SIG-M5 (cell line): ENCODE measurements at regions not wholly inside any gene's neighbourhood (a gene's known extent, or its start where the extent isn't known, plus 50 kb on each side); places are given as distances from the start of the nearest gene placed in this dataset.

ENCODE experiments used
- DNase-seq: peaks from one replicate; lab custom pipeline; 2025; lab: John Stamatoyannopoulos, UW

- DNase-seq: no peak
Observed at GRCh38 chr2:41853427-41854191, 194.2 kb upstream of the PKDCC start.

DNA sequence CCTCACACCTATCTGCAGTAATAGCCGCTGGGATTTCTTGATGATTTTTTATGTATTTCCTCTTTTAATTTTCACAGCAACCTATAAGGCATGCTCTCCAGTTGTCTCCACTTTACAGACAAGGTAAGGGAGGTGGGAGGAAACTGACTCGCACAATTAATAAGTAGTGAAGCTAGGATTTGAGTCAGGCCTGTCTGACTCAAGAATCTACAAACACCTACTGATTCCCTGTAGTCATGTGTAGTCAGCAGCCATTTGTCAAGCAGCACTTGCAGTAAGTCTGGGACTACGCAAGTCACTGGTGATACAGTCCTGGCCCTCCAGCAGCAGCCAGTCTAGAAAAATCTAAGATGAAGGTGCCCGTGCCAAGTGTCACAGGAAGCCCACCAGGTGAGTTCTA lies 193.6 kb upstream of the PKDCC start:
- DNase-seq: no peak

DNA sequence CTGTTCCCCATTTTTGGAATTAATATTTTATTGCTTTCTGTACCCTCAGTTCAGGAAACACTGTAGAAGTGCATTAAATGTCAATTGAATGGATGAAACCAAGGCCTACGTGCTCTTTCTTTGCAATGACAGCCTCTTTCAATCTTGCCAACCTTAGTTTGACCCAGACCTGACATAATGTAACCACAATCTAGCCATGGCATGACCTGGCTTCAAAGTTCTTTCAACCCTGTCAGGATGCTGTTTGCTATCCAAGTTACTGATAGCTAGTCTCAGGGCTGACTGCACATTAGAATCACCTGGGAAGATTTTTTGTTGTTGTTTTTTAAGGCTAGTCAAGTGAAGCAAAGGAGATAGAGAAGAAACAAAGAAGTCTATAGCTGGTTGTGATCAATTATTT lies 190.9 kb upstream of the PKDCC start:
- no peak for DNase-seq

DNA sequence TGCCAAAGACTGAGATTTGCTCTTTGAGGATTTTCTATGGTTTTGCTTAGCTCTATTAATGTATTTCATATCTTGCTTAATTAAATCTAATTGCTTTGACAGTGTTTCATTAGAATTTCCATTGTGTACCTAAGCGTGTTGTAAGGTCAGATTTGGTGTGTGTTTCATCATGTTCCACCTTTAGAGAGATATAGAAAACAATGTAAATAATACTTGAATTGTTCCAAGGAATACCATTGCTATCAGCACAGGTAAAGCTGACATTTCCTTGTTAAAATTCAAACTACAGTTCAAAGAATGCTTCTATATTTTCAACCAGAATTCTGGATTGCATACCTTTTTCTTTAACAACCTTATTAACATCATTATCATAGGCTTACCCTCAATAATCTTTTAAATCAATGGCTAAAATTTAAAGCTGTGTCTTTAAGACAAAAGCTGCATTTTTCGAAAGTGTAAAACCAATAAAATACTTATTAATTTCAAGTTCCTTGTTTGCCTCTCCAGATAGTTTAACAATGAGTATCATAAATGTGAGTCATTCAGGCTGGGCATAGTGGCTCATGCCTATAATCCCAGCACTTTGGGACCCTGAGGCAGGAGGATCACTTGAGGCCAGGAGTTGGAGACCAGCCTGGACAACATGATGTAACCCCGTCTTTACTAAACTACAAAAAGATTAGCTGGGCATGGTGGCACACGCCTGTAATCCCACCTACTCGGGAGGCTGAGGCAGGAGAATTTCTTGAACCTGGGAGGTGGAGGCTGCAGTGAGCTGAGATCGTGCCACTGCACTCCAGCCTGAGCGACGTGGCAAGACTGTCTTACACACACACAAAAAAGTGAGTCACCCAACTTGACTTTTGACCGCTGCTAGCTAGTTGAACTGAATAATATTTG lies 188.0 kb upstream of the PKDCC start:
- DNase-seq: no peak

- no peak for DNase-seq
Observed at GRCh38 chr2:41863062-41863461, 184.8 kb upstream of the PKDCC start.

GRCh38 chr2:41865263-41865662 lies 182.6 kb upstream of the PKDCC start:
- DNase-seq: no peak

DNA sequence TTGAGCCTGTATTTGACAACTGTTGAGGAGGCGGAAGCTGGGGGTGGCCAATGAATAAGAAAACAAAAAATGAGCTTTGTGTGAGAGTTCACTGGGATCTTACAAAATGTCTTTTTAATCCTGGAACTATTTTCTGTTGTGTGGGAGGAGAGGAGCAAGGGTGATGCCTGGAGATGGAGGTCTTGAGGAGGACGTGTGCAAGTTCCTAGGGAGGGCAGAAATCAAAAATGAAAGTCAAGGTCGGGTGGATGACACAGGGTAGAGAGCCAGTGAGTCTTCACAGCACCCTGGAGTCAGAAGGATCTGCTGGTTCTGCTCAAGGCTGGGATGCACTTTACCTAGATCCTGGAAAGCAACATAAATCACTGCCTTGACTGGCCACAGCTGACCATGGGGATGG lies 180.3 kb upstream of the PKDCC start:
- DNase-seq: no peak

DNA sequence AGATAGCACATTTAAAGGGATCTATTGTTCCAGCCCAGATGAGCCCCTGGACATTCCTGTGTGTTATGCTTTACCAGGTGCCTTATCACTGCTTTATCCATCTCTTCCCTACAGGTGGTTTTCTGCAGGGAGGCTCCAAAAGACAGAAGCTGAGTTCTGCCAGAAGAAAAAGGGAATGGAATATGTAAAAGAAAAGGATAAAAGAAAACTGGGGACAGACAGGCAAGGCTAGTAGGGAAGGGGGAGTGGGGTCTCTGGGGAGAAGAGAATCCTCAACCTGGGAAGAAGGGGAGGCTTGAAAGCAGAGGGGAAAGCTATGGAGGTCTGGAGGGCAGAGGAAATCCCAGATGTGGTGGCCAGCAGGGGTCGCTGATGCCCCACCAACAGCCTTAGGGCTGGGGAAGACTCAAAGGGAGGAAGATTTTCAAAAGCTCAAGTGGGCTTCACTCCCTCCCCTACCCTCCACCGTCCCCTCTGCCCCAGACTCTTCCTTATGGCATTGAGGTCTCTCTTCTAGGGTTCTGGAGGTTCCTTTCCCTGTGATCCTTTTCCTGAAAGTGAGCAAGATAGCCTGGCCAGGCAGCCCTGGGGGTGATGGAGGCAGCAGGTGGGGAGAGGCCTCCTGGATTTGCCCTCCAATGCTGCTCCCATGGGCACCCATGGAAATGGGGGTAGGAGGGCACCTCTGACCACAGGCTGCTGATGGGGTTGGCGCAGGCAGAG lies 178.1 kb upstream of the PKDCC start:
- no peak for DNase-seq

GRCh38 chr2:41870265-41870585 lies 177.6 kb upstream of the PKDCC start:
- no peak for DNase-seq

DNA sequence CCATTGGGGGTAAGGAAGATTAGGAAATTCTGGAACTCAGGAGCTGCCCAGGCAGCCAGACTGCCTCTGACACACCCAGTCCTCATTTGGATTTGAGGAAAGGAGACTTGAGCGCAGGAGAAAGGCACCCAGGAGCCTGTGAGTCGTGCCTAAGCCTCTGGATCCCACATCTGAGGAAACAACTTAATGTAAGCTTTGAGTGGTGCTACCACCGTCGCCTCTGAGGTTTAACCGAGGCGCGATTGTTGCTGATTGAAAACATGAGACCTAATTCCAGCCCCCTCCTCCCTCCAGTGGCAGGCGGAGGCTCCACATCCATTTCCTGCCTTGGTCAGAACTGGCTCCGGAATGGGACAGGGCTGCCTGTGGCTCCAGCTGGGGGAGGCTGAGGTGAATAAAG lies 176.7 kb upstream of the PKDCC start:
- DNase-seq: no peak

DNA sequence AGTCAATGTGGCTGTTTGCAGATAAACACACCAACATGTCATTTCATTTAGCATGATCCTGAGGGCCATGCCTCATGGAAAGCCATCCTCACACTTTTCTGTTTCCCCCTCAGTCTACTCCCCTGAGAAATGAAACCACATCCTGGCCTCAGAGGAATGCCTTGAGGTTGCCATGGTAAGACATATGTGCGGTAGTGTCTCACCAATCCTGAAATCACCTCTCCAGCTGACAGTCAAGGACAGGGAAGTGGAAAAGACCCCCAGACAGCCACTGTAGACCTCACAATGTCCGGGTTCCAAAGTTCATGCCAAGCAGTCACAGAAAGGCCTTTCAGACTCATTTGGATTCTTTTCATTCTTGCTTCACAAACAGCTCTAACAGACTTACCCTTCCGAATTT lies 175.2 kb upstream of the PKDCC start:
- DNase-seq: no peak

DNA sequence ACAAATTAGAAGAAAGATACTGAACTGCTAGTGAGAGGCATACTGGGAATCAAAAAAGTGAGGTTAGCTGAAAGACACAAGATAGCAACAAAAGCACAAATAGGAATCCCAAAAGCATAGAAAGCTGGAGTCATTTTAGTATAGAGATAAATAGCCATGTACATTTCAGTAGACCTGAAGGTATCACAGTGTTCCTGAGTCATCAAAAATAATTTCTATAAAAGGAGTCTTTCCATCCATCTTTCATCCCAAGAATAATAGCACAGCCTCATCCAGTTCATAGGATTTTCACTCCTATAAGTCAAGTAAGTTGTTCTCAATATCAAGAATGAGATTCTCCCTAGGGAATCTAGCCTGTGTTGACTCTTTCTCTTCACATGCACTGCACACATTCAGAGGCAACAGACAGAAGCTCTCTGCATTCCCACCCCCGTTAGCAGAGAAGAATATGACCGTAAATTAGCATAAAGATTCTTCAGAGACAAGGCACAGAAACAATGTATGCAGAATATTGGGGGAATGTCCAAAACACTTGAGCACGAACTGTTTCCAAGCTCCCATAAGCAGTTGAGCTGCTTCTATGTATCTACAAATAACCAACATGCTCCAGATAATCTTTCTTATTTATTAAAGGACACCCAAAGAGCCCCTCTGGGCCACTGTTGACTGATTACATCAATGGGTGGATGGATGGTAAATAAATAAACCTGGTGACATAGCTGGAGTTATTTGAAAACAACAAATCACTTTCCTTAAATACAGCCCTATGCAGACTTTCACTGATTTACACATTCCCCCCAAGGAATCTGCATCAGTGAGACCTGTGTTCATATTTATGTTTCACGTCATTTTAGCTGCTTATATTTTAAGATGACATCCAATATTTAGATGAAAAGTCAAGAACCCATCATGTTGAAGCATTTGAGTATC lies 174.5 kb upstream of the PKDCC start:
- DNase-seq: no peak

DNA sequence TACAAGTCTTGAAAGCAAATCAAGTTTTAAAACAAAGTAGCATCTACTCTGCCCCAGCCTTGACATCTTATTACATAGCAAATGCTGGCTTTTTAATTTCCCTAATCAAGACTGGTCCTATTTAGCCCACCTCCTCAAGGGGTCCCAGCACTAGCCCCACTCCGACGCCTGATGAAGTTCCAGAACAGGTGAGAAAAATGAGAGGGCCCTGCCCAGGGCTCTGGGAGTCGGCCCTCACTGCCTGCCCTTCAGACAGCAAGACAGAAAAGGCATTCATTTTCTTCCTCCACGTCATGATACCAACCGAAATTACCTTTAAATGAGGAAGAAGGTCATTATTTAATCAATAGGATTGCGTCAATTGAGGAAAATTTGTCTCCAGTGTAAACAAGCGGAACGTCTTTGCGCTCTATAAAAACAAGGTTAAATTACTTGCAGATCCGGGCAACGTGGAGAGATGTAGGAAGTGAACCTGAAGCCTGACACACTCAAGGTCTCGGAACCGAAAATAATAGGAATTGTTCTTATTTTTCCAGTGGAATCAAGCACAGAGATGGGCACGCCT lies 170.6 kb upstream of the PKDCC start:
- no peak for DNase-seq

GRCh38 chr2:41878056-41878455 lies 169.8 kb upstream of the PKDCC start:
- no peak for DNase-seq

DNA sequence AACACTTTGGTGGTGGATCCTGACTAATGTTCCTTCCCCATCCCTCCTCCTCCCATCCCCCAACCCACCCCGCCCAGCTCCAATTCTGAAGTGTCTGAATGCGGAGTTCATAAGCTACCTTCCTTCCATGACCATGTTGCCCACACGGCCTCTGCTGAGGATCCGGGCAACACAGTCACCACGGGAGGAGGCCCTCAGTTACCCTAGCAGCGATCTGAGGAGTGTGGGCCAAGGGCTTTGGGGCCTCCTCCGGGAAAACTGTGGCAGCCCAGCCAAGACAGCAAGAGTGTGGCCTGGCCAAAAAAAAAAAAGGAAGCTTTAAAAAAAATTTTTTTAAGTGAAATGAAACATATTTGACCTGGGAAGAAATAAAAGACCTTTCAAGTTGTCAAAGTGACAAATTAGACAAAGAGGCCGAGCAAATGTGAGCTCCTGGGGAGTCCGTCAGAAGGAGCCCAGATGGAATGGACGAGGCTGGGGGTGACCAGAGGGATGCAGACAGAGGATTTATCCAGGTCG lies 169.0 kb upstream of the PKDCC start:
- no peak for DNase-seq

- DNase-seq: no peak
Observed at GRCh38 chr2:41879235-41879916, 168.4 kb upstream of the PKDCC start.

DNA sequence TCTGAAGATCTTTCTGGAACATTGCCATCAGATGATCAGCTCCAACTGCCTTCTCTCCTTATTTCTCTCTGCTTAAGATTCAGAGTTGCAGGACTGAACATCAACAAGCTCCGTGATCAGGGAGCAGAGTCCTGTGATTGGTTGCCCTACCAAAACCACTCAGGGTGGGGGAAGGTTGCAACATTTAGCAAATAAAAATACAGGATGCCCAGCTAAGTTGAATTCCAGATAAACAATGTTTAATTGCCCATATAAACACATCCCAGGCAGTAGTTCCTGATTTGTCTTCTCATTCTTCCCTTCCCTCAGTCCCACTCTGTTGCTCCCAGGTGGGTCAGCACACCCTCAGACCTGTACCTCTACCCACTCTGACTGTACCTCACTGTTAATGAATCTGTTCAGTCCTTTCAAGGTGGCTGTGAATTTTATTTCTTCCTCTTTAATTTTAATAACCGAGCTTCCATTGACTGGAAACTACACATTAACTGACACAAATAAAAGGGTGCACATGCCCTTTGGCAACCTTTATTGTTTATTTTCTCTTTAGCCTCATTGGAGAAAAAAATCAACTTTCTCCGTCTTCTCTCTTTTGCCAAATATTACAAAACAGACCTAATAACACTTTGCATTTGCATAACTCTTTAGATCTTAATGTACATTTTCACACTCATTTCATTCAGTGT lies 167.1 kb upstream of the PKDCC start:
- no peak for DNase-seq

DNA sequence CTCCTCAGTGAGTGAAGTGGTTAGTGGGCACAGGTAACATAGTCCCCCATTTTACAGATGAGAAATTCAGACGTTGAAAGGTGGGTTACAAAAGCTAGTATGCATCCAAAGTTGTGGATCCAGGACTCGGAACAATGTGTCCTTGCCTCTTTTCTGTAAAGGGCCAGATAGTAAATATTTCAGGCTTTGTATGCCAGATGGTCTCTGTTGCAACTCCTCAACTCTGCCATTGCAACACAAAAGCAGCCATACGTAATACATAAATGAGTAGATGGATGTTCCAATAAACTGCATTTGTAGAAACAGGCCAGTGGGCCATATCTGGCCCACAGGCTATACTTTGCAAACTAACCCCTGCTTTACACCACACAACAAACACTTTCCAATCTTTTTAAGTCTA lies 166.6 kb upstream of the PKDCC start:
- no peak for DNase-seq

DNA sequence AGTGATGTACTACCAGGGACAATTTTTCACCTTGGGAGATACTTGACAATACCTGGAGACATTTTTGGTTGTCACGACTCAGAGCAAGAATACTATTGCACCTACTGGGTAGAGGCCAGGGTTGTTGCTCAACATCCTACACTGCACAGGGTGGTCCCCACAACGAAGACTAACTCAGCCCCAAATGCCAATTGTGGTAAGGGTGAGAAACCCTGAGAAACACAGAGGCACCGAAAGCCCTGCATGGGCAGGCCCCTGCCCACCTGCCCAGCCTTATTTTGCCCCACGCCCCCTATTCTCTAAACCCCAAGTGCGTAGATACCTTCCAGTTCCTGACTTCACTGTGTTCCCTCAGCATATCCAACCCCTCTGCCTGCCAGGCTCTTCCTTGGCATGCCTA lies 163.1 kb upstream of the PKDCC start:
- no peak for DNase-seq

- no peak for DNase-seq
Observed at GRCh38 chr2:41886145-41886664, 161.6 kb upstream of the PKDCC start.
